ENCODE measurements at regions not wholly inside any gene's neighbourhood (a gene's known extent, or its start where the extent isn't known, plus 50 kb on each side); places are given as distances from the start of the nearest gene placed in this dataset.

DNA sequence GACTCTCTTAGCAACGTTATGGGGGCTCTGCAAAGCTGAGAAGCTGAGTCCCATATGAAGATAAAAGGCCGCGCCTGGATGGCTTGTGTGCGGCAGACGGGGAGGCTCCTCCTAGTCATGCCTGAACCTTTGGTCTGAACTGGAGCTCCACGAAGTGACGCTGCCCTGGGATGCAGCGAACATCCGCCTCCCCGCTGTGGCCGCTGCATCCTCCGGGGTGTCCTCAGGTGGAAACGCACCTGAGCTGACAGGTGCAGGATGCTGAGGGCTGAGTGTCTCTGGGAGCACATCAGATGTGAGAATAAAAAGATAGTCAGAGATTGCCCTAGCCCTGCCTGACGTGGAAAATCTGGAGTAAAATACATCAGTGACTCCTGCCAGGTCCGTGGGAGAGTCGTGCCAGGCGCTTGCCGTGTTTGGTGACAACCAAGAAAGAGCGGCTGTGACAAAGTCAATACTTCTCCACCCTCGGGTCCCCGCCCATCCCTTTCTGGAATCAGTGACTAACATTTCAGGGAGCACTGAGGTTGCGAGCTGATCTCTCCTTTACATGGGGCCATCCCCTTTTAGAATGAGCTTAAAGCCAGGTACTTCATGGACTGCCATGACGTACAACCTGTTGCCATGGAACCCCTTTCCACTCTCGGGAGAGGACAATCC lies 162.8 kb upstream of the AFDN start:
- peaks cover 0 to 5% (median 0%) of the 10 kb centered on the region in 4 donors for H3K4me1 ChIP-seq
- H3K36me3 ChIP-seq, result no peaks in the 10 kb centered on the region
- TF ChIP-seq POLR2AphosphoS5 (IDR thresholded peaks at IDR 0.05) (no peak), POLR2A (IDR thresholded peaks at IDR 0.05) (no peak), EP300 (IDR thresholded peaks at IDR 0.05) (no peak)
- TF ChIP-seq, protein P1, sequence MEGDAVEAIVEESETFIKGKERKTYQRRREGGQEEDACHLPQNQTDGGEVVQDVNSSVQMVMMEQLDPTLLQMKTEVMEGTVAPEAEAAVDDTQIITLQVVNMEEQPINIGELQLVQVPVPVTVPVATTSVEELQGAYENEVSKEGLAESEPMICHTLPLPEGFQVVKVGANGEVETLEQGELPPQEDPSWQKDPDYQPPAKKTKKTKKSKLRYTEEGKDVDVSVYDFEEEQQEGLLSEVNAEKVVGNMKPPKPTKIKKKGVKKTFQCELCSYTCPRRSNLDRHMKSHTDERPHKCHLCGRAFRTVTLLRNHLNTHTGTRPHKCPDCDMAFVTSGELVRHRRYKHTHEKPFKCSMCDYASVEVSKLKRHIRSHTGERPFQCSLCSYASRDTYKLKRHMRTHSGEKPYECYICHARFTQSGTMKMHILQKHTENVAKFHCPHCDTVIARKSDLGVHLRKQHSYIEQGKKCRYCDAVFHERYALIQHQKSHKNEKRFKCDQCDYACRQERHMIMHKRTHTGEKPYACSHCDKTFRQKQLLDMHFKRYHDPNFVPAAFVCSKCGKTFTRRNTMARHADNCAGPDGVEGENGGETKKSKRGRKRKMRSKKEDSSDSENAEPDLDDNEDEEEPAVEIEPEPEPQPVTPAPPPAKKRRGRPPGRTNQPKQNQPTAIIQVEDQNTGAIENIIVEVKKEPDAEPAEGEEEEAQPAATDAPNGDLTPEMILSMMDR (IDR thresholded peaks at IDR 0.05), result no peak
- H3K4me3 ChIP-seq, result no peak overlapping the region
- WGBS, 2 donors, result 32 to 77% methylated on average over 24 of the region's 24 CpGs
- intact Hi-C loops (cut with DNase I), result no loop called here
- no peak for DNase-seq
- H3K27ac ChIP-seq, result no peak overlapping the region
- no peaks in the 10 kb centered on the region for H3K27me3 ChIP-seq
- H3K9me3 ChIP-seq, result no peaks in the 10 kb centered on the region

DNA sequence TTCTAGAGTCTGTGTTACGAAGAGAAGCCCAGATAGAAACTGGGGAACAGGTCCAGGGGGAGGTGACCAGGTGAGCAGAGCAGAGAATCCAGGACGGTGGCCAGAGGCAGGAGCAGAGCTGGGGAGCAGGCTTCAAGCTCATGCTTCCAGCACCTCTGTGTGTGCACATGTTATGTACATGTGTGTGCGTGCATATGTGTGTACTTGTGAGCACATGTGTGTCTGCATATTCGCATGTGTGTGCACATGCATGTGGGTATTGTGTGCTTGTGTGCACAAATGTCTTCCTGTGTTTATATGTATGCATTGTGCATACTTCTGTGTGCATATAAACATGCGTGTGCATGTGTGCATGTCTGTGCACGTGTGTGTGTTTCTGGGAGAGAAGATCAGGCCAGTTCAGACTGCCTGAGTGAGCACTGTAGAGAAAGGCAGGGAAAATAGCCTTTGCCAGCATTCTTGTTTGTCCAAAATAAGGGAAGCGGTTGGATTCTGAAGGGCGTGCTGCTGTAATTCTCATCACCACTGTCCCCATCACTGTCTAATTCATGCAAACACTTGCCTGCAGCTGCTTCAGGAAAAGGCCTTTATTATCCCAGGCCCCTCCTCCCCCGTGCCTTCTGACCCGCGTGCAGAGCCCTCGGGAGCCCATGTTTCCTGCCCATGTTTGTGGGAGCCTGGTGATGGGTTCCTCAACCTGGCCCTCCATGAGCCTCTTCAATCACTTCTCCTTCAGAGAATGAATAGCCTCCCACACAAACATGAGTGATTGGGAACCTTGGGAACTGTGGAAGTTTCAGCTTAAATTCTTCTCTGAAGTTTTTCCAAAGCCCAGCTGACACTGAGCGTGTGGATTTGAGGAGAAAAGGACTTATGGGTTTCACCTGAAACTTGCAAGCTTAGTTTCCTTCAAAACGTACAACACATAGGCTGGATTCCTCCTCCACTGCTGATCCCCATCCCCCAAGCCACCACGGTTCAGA lies 161.7 kb upstream of the AFDN start:
- DNase-seq, result no peak
- H3K27me3 ChIP-seq, result no peaks in the 10 kb centered on the region
- no peak overlapping the region for H3K4me3 ChIP-seq
- H3K36me3 ChIP-seq, result no peaks in the 10 kb centered on the region
- TF ChIP-seq, protein P1 (IDR thresholded peaks at IDR 0.05), result no peak
- no peak for TF ChIP-seq EP300 (IDR thresholded peaks at IDR 0.05)
- no peak for TF ChIP-seq POLR2A (IDR thresholded peaks at IDR 0.05)
- no peak for TF ChIP-seq POLR2AphosphoS5 (IDR thresholded peaks at IDR 0.05)
- peaks cover 0 to 5% (median 0%) of the 10 kb centered on the region in 4 donors for H3K4me1 ChIP-seq
- no peaks in the 10 kb centered on the region for H3K9me3 ChIP-seq
- intact Hi-C loops (cut with DNase I), result no loop called here
- WGBS, 2 donors, result 74 to 76% methylated on average over 15 of the region's 15 CpGs
- no peak overlapping the region for H3K27ac ChIP-seq

DNA sequence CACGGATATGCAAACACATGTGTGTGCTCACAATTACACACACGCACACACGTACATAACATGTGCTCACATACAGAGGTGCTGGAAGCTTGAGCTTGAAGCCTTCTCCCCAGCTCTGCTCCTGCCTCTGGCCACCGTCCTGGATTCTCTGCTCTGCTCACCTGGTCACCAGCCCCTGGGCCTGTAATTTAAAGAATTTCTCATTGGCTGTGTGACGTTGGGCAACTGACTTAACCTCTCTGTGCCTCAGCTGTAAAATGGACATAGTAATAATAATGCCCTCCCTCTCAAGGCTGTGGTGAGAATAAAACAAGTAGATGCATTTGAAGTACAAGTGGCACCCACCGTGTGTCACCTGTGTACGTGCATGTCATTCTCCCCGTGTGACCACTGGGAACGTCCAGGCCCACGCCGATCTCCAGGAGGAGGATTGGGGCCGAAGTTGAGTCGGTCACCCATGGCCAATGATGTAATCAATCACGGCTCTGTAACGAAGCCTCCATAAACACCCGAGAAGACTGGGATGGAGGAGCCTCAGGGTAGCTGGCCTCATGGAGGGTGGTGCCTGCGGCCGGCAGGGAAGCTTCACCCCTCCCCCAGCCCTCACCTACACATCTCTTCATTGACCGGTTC lies 160.9 kb upstream of the AFDN start:
- TF ChIP-seq POLR2AphosphoS5 (IDR thresholded peaks at IDR 0.05) (no peak), EP300 (IDR thresholded peaks at IDR 0.05) (no peak), POLR2A (IDR thresholded peaks at IDR 0.05) (no peak)
- TF ChIP-seq, protein P1 (IDR thresholded peaks at IDR 0.05), result no peak
- intact Hi-C loops (cut with DNase I), result no loop called here
- WGBS, 2 donors, result 87 to 88% methylated on average over 19 of the region's 19 CpGs
- H3K9me3 ChIP-seq, result no peaks in the 10 kb centered on the region
- DNase-seq, result no peak
- no peak overlapping the region for H3K27ac ChIP-seq
- H3K36me3 ChIP-seq, result no peaks in the 10 kb centered on the region
- H3K27me3 ChIP-seq, result no peaks in the 10 kb centered on the region
- H3K4me3 ChIP-seq, result no peak overlapping the region
- peaks cover 0 to 2% (median 0%) of the 10 kb centered on the region in 4 donors for H3K4me1 ChIP-seq

DNA sequence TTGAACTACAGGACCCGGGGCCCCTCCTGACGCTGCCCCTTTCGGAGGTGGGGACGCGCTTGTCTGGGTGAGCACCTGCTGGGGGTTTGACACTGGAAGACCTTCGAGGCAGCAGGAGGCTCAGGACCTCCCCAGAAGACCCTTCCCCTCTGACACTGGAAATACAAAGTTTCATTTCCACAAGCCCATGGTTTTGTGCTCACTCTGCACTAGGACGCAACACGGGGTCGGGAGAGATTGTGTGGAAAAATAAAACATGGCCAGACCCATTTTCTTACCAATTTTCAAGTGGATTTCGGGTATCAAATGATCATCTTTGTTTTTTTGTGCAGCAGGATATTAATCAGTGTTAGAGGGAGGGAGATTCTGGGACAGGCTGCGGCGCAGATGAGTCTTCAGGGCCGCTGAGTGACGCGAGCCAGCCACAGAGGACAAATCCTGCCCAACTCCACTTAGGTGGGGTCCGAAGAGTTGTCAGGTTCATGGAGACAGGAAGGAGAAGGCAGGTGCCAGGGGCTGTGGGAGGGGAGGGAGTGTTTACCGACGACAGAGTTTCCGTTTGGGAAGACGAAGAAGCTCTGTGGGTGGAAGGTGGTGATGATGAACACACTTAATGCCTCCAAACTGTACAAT lies 160.0 kb upstream of the AFDN start:
- WGBS, 2 donors, result 85 to 87% methylated on average over 20 of the region's 20 CpGs
- H3K4me1 ChIP-seq, result no peaks in the 10 kb centered on the region
- H3K4me3 ChIP-seq, result no peak overlapping the region
- no peaks in the 10 kb centered on the region for H3K9me3 ChIP-seq
- no peak overlapping the region for H3K27ac ChIP-seq
- intact Hi-C loops (cut with DNase I), result no loop called here
- H3K27me3 ChIP-seq, result no peaks in the 10 kb centered on the region
- no peak for TF ChIP-seq POLR2AphosphoS5 (IDR thresholded peaks at IDR 0.05)
- no peak for TF ChIP-seq POLR2A (IDR thresholded peaks at IDR 0.05)
- TF ChIP-seq EP300 (IDR thresholded peaks at IDR 0.05), result no peak
- TF ChIP-seq, protein P1 (IDR thresholded peaks at IDR 0.05), result no peak
- no peaks in the 10 kb centered on the region for H3K36me3 ChIP-seq
- DNase-seq, result no peak
